GM12891 (cell line): ENCODE measurements at regions not wholly inside any gene's neighbourhood (a gene's known extent, or its start where the extent isn't known, plus 50 kb on each side); places are given as distances from the start of the nearest gene placed in this dataset.
"Not testable (repeated sequence)": the region's sequence is repeated elsewhere in the genome, so short reads cannot be mapped to it uniquely, and the experiment has no call there.

ENCODE experiments used
- DNase-seq: peaks from one replicate; pipeline ENCODE4 v3.0.0; 2011; ENCODE audit warnings: low spot score; ENCODE audit not compliant: insufficient read length
- FAIRE-seq: peaks from 2 replicates; lab custom pipeline; 2011; peaks lifted over from hg19 to GRCh38; lab: Jason Lieb, UNC
- PAX5 ChIP-seq: IDR thresholded peaks from 2 replicates; pipeline ENCODE4 v1.6.1; 2011; ENCODE audit warnings: low read length, moderate library complexity, mild to moderate bottlenecking; ENCODE audit not compliant: insufficient read depth, severe bottlenecking
- POLR2A ChIP-seq: IDR thresholded peaks from 2 replicates; pipeline ENCODE4 v1.6.1; 2011; ENCODE audit warnings: low read depth, low read length, control low read depth
- POLR2AphosphoS5 ChIP-seq: IDR thresholded peaks from 2 replicates; pipeline ENCODE4 v1.6.1; 2011; ENCODE audit warnings: low read depth, low read length, control low read depth
- POU2F2 ChIP-seq: IDR thresholded peaks from 2 replicates; pipeline ENCODE4 v1.6.1; 2011; ENCODE audit warnings: low read depth, mild to moderate bottlenecking, control low read depth, low read length, moderate library complexity
- SPI1 ChIP-seq: IDR thresholded peaks from 2 replicates; pipeline ENCODE4 v1.6.1; 2011; ENCODE audit warnings: low read depth, low read length, control low read depth
- TAF1 ChIP-seq: IDR thresholded peaks from 2 replicates; pipeline ENCODE4 v1.6.1; 2011; ENCODE audit warnings: low read depth, low read length, control low read depth

DNA sequence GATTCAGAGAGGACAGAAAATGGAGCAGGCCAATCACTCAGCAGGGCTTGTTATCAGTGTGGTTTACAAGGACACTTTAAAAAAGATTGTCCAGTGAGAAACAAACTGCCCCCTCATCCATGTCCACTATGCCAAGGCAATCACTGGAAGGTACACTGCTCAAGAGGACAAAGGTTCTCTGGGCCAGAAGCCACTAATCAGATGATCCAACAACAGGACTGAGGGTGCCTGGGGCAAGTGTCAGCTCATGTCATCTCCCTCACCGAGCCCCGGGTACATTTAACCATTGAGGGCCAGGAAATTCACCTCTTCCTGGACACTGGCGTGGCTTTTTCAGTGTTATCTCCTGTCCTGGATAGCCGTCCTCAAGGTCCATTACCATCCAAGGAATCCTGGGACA lies 513.7 kb upstream of the EPHA6 start:
- no peak for TF ChIP-seq POU2F2
- no peak for TF ChIP-seq TAF1
- TF ChIP-seq PAX5: no peak
- TF ChIP-seq POLR2AphosphoS5: no peak
- TF ChIP-seq SPI1: no peak
- TF ChIP-seq POLR2A: no peak
- no peak for DNase-seq
- FAIRE-seq: no peak

DNA sequence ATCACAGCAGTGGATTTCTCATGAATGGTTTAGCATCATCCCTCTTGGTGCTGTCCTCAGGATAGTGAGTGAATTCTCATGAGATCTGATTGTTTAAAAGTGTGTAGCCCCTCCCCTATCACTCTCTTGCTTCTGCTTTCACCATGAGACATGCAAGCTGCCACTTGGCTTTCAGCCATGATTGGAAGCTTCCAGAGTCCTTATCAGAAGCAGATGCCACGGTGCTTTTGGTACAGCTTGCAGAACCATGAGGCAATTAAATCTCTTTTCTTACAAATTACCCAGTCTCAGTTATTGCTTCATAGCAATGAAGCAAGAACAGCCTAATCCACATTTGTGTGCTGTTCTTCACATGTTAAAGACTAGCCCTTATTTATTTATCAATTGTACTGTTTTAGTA lies 495.2 kb upstream of the EPHA6 start:
- FAIRE-seq: no peak
- DNase-seq: no peak
- TF ChIP-seq PAX5 (no peak), POLR2AphosphoS5 (no peak), SPI1 (no peak), POLR2A (no peak), POU2F2 (no peak), TAF1 (no peak)

DNA sequence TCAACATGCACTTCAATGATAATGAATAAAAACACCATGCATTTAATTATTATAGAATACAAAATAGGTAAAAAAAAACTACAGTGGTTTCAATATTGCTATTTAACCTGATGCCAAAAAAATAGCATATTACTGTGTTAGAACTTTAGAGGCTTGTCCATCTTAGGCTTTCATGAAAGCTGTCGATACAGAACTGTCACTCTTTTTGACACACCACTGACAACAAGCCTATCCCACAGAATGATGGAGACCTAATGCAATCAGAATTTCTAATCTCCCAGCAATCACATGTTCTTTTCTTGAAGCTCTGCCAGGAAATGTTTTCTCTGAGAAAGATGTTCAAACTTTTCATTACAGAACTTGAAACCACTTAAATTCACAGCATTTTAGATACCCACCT lies 490.3 kb upstream of the EPHA6 start:
- no peak for TF ChIP-seq PAX5
- no peak for TF ChIP-seq POLR2A
- TF ChIP-seq SPI1: no peak
- no peak for TF ChIP-seq POLR2AphosphoS5
- TF ChIP-seq POU2F2: no peak
- TF ChIP-seq TAF1: no peak
- DNase-seq: no peak
- no peak for FAIRE-seq

DNA sequence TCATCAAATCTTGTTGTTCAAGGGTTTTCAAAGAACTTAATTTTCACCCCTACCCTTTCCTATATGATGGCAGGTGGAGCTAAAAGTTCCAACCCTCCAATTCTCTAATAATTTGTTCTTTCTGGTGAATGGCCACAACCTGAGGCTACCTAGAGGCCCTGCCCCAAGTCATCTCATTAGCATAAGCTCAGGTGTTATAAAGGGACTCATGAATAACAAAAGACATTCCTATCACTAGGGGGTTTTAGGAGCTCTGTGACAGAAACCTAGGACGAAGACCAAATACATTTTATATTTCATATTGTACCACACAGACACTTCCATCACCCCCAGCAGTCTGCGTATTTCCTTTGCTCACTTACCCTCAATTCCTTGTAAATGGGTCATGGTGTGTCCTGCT lies 483.6 kb upstream of the EPHA6 start:
- FAIRE-seq (no peak), DNase-seq (no peak)
- TF ChIP-seq TAF1 (no peak), POLR2A (no peak), SPI1 (no peak), POU2F2 (no peak), PAX5 (no peak), POLR2AphosphoS5 (no peak)

DNA sequence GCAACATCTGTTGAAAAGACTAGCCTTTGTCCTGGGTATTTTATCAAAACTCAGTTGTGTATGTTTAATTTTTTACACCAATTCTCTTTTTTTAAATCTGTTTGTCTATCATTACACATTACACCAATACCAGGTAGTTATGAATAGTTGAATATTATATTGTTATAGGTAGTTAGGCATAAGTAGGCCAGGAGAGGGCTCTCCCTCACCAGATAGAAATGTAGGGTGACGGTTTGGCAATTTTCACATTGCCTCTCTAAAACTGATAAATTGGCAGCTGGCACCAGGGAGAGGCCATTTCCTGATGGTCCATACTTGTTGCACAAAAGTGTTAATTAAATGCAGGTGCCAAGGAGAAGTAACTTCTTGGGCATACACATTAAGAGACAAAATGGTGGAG lies 483.1 kb upstream of the EPHA6 start:
- TF ChIP-seq SPI1 (no peak), PAX5 (no peak), POLR2AphosphoS5 (no peak), POU2F2 (no peak), POLR2A (no peak), TAF1 (no peak)
- FAIRE-seq (no peak), DNase-seq (no peak)

DNA sequence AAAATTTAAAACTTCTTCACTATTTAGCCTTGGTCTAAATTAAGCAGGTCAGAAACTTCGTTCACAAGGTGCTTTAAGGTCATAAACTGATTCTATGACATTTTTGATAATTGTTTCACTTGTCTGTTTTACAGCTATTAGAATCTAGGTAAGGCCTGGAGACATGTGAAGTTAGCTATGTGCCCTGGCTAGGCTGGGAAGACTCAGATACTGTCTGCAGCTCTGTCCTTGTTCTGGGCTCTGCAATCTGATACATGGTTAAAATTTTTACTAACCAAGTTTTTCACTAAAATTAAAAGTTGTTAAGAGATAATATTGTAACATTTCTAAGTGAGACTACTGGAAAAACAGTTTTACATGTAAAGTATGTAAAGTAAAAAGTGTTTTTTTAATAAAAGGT lies 479.6 kb upstream of the EPHA6 start:
- no peak for TF ChIP-seq POU2F2
- no peak for TF ChIP-seq POLR2AphosphoS5
- no peak for TF ChIP-seq SPI1
- no peak for TF ChIP-seq TAF1
- TF ChIP-seq POLR2A: no peak
- no peak for TF ChIP-seq PAX5
- FAIRE-seq (no peak), DNase-seq (no peak)

DNA sequence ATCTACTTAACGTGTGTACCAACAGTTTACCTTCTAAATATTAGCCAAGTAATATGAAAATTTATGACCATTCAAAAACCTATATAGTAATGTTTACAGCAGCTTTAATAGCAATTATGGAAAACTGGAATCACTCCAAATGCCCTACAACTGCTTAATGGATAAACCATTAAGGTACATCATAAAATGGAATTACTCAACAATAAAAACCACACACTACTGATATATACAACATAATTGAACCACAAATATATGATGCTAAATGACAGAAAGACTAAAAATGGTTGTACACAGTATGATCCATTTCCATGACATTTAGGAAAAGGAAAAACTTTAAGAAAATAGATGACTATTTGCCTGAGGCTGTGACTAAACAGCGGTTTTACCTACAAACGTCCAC lies 467.1 kb upstream of the EPHA6 start:
- FAIRE-seq: no peak
- no peak for DNase-seq
- TF ChIP-seq SPI1: no peak
- TF ChIP-seq POLR2AphosphoS5: no peak
- no peak for TF ChIP-seq PAX5
- no peak for TF ChIP-seq POU2F2
- no peak for TF ChIP-seq POLR2A
- TF ChIP-seq TAF1: no peak

DNA sequence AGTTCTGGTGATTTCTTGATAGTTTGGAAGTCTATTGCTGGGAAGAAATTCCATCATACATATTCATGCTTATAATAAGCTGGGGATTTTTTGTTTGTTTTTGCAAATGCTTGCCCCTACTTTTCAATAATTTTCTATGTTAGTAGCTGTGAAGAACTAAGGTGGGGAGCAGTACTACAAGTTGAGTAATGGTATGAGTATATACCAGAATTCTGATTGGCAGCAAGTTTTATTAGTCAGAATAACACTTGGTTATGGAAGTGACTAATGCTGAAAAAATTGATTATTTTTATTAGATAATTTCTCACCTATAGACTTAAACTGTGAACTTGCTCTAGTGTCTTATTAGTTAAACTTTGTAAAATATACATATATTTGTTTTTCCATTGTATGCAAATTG lies 462.8 kb upstream of the EPHA6 start:
- not testable (repeated sequence) for DNase-seq, FAIRE-seq

DNA sequence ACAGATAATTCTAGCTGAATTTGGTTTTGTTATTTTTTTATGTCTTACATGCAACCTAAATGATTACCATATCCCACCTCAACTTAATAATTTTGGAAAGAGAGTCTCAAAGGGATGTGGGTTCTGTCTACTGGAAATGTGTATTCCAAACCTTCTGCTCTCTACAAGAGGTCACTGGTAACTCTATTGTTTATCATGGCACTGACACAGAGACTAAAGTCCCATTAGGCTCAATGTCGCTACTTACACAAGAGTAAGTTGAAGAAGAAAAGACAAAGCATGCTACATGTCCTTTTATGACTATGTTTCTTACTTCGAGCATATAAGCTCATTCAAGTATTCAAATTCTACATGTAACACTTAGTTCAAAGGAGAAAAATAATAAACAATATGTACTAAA lies 460.3 kb upstream of the EPHA6 start:
- TF ChIP-seq TAF1: no peak
- TF ChIP-seq POLR2AphosphoS5: no peak
- no peak for TF ChIP-seq POLR2A
- TF ChIP-seq PAX5: no peak
- no peak for TF ChIP-seq SPI1
- no peak for TF ChIP-seq POU2F2
- DNase-seq: no peak
- no peak for FAIRE-seq

DNA sequence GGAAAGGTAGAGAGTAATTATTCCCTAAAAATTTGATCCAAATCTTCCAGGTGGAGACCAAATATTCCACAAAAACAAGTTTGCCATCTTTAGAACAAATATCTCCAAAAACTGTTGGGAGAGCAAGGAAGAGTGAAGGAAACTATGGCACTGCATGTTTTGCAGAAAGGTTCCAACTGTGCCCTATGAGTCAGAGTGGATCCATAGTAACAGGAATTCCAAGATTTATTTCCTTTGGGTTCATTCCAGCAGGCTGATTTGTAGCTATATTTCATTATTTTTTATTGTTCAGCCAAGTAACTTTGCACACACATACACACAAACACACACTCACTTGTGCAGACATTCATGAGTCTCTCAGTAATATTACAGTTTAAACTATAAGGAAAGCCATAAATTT lies 459.7 kb upstream of the EPHA6 start:
- DNase-seq: no peak
- no peak for TF ChIP-seq SPI1
- no peak for TF ChIP-seq TAF1
- no peak for TF ChIP-seq POU2F2
- no peak for TF ChIP-seq POLR2AphosphoS5
- no peak for TF ChIP-seq PAX5
- TF ChIP-seq POLR2A: no peak
- no peak for FAIRE-seq

DNA sequence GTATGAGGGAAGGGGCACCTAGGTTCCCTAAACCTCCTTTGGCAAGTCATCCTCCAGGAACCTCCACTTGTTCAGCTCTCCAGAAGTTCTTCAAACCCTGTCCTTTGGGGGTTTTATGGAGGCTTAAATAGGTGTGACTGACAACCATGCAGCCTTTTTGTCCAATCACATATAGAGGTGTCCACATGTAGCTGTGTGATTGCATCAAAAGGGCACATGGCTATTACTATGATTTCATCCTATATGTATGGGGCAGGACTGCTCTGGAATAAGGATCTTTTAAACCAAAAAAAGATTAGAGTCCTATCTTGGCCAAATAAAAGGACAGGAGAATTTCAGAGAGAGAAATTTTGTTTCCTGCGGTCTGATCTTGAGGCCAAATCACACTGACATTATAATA lies 453.2 kb upstream of the EPHA6 start:
- no peak for TF ChIP-seq POLR2A
- TF ChIP-seq TAF1: no peak
- TF ChIP-seq SPI1: no peak
- TF ChIP-seq PAX5: no peak
- no peak for TF ChIP-seq POLR2AphosphoS5
- no peak for TF ChIP-seq POU2F2
- no peak for FAIRE-seq
- DNase-seq: no peak
